ENCODE measurements at regions not wholly inside any gene's neighbourhood (a gene's known extent, or its start where the extent isn't known, plus 50 kb on each side); places are given as distances from the start of the nearest gene placed in this dataset.
"Not testable (repeated sequence)": the region's sequence is repeated elsewhere in the genome, so short reads cannot be mapped to it uniquely, and the experiment has no call there.

DNA sequence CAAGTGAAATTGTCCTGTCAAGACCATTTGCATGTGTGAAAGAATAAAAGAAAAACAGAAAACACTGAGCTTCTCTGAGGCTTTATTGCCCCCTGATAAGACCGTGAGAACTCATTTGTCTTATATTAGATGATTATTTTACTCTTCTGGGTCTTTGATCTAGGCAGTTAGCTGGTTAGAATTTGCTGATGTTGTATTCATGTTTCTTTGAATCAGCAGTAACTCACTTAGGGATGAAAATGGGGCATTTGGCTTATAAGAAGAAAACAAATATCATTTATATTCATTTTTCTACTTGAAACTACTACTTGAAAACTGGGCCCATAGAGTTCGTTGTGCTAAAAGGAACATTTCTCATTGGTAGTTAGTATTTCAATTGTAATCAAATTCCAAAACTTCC, 93.1 kb upstream of the RBFOX1 start:
- TF ChIP-seq, protein P1, sequence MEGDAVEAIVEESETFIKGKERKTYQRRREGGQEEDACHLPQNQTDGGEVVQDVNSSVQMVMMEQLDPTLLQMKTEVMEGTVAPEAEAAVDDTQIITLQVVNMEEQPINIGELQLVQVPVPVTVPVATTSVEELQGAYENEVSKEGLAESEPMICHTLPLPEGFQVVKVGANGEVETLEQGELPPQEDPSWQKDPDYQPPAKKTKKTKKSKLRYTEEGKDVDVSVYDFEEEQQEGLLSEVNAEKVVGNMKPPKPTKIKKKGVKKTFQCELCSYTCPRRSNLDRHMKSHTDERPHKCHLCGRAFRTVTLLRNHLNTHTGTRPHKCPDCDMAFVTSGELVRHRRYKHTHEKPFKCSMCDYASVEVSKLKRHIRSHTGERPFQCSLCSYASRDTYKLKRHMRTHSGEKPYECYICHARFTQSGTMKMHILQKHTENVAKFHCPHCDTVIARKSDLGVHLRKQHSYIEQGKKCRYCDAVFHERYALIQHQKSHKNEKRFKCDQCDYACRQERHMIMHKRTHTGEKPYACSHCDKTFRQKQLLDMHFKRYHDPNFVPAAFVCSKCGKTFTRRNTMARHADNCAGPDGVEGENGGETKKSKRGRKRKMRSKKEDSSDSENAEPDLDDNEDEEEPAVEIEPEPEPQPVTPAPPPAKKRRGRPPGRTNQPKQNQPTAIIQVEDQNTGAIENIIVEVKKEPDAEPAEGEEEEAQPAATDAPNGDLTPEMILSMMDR (IDR thresholded peaks at IDR 0.05 in 8 of 11, conservative IDR thresholded peaks at IDR 0.05 in 3 of 11), result no peak
- no peak for TF ChIP-seq POLR2AphosphoS5 (IDR thresholded peaks at IDR 0.05)
- no peak for TF ChIP-seq POLR2A (IDR thresholded peaks at IDR 0.05)
- no peaks in the 10 kb centered on the region for H3K36me3 ChIP-seq
- no peaks in the 10 kb centered on the region for H3K27me3 ChIP-seq (replicated peaks in 1 of 7)
- H3K4me1 ChIP-seq, result no peaks in the 10 kb centered on the region
- DNase-seq, result no peak
- no peak overlapping the region for H3K27ac ChIP-seq
- no peak overlapping the region for H3K4me3 ChIP-seq
- intact Hi-C loops (cut with DNase I; ENCODE audit: low total_unique reads), result no loop called here
- H3K9me3 ChIP-seq, result peaks cover 0 to 8% (median 2%) of the 10 kb centered on the region in 8 donors
- WGBS, 5 donors, result 72 to 84% (median 78%) methylated on average over 2 of the region's 2 CpGs

DNA sequence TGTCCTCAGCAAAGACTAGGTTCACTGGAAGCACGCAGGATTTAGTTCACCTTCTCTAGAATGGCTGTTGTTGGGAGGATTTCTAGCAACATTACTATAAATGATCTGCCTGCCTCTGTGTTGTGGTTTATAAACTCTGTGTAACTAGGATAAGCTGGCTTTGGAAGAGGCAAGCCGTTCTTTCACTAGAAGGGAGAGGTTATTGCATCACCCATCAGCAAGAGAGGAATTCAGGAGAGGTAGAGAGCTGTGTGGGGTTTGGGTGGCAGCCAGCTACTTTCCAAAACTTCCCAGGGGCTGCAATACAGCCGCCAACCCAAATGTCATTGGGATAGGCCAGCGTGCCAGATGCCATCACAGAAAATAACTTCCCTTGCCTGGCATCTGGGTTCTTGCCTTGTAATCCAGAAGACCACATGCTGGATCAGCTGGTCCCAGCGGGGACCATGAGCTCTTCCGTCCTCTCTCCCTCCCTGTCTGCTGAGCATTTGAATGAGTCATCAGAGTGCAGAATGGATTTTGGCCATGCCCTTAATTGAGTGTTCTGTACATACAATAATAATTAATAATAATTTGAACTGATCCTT, 95.7 kb upstream of the RBFOX1 start:
- intact Hi-C loops (cut with DNase I; ENCODE audit: low total_unique reads), result no loop called here
- H3K4me3 ChIP-seq, result no peak overlapping the region
- peaks cover 0 to 8% (median under 1%) of the 10 kb centered on the region in 8 donors for H3K9me3 ChIP-seq
- 71 to 88% (median 73%) methylated on average over 6 of the region's 6 CpGs for WGBS, 5 donors
- DNase-seq, result no peak
- H3K27ac ChIP-seq, result no peak overlapping the region
- H3K4me1 ChIP-seq, result no peaks in the 10 kb centered on the region
- no peaks in the 10 kb centered on the region for H3K36me3 ChIP-seq
- TF ChIP-seq POLR2A (IDR thresholded peaks at IDR 0.05), result no peak
- H3K27me3 ChIP-seq (replicated peaks in 1 of 7), result no peaks in the 10 kb centered on the region

DNA sequence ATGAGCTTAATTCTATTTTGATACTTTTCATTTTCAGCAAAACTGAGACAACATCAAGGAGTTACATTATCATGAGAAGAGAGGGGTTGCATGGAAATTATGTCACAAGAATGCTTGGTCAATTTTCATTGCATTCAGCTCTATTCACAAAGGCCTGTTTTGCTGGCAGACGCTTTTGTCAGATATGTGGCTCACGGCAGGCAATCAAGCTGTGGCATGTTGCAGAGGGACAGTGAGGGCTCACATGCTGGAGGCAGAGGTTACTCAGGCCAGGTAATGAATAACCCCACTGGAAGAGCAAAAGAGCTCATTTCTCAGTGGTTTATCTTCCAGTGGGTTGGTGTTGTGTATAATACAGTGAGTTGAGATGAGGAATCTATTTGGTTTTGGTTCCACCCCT, 98.7 kb upstream of the RBFOX1 start:
- DNase-seq, result no peak
- H3K36me3 ChIP-seq, result no peaks in the 10 kb centered on the region
- intact Hi-C loops (cut with DNase I; ENCODE audit: low total_unique reads), result no loop called here
- H3K27ac ChIP-seq, result no peak overlapping the region
- WGBS, 5 donors, result 49 to 75% (median 65%) methylated on average over 2 of the region's 2 CpGs
- H3K27me3 ChIP-seq (replicated peaks in 1 of 7), result no peaks in the 10 kb centered on the region
- TF ChIP-seq POLR2AphosphoS5 (IDR thresholded peaks at IDR 0.05) (no peak), POLR2A (IDR thresholded peaks at IDR 0.05) (no peak)
- TF ChIP-seq, protein P1 (IDR thresholded peaks at IDR 0.05 in 8 of 11, conservative IDR thresholded peaks at IDR 0.05 in 3 of 11), result no peak
- no peak overlapping the region for H3K4me3 ChIP-seq
- no peaks in the 10 kb centered on the region for H3K4me1 ChIP-seq
- H3K9me3 ChIP-seq, result peaks cover 0 to 16% (median 7%) of the 10 kb centered on the region in 8 donors

DNA sequence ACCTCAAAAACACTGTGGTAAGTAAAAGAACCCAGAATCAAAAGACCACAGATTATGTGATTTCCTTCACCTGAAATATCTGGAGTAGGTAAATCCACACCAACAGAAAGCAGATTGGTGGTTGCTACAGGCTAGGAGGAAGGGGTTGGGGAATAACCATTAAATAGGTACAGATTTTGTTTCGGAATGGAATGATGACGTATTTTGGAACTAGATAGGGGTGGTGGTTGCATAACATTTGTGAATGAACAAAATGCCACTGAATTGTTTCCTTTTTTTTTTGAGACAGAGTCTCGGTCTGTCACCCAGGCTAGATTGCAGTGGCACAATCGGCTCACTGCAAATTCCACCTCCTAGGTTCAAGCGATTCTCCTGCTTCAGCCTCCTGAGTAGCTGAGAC, 100.9 kb upstream of the RBFOX1 start:
- H3K4me3 ChIP-seq, result no peak overlapping the region
- H3K9me3 ChIP-seq, result peaks cover 0 to 18% (median 10%) of the 10 kb centered on the region in 8 donors
- TF ChIP-seq POLR2AphosphoS5 (IDR thresholded peaks at IDR 0.05), result no peak
- TF ChIP-seq, protein P1 (IDR thresholded peaks at IDR 0.05 in 8 of 11, conservative IDR thresholded peaks at IDR 0.05 in 3 of 11), result no peak
- TF ChIP-seq POLR2A (IDR thresholded peaks at IDR 0.05), result no peak
- H3K36me3 ChIP-seq, result no peaks in the 10 kb centered on the region
- WGBS, 5 donors, result 83 to 88% (median 87%) methylated on average over 5 of the region's 5 CpGs
- H3K27ac ChIP-seq, result no peak overlapping the region
- no peak for DNase-seq
- no peaks in the 10 kb centered on the region for H3K27me3 ChIP-seq (replicated peaks in 1 of 7)
- intact Hi-C loops (cut with DNase I; ENCODE audit: low total_unique reads), result no loop called here
- no peaks in the 10 kb centered on the region for H3K4me1 ChIP-seq

DNA sequence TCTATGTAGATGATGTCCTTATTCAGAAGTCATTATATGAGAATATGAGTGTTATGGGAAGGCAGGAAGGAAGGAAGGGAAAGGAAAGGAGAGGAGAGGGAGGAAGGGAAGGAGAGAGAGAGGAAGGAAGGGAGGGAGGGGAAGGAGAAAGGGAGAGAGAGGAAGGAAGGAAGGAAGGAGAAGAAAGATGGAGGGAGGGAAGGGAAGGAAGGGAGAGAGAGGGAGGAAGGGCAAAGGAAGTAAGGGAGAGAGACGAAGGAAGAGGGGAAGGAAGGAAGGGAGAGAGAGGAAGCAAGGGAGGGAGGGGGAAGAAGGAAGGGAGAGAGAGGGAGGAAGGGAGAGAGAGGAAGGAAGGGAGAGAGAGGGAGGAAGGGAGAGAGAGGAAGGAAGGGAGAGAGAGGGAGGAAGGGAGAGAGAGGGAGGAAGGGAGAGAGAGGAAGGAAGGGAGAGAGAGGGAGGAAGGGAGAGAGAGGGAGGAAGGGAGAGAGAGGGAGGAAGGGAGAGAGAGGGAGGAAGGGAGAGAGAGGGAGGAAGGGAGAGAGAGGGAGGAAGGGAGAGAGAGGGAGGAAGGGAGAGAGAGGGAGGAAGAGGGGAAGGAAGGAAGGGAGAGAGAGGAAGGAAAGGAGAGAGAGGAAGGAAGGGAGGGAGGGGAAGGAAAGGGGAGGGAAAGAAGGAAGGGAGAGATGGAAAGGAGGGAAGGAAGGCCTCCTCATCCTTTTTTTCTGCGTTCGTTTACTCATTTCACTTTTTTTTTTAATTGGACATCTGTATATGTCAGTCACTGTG, 103.0 kb upstream of the RBFOX1 start:
- intact Hi-C loops (cut with DNase I; ENCODE audit: low total_unique reads); H3K4me3 ChIP-seq; H3K27ac ChIP-seq; DNase-seq; H3K27me3 ChIP-seq (replicated peaks in 1 of 7); H3K36me3 ChIP-seq; H3K4me1 ChIP-seq: not testable (repeated sequence)
- 73 to 78% (median 75%) methylated on average over 3 of the region's 3 CpGs for whole genome bisulfite sequencing, 5 donors
- peaks cover 0 to 18% (median 8%) of the 10 kb centered on the region in 8 donors for H3K9me3 ChIP-seq
